ENCODE measurements at regions not wholly inside any gene's neighbourhood (a gene's known extent, or its start where the extent isn't known, plus 50 kb on each side); places are given as distances from the start of the nearest gene placed in this dataset.

- H3K4me1 ChIP-seq = peaks cover 6% of the 10 kb centered on the region
- no peak for TF ChIP-seq POLR2A (IDR thresholded peaks at IDR 0.05)
- TF ChIP-seq POLR2AphosphoS5 (IDR thresholded peaks at IDR 0.05) = no peak
- TF ChIP-seq, protein P1, sequence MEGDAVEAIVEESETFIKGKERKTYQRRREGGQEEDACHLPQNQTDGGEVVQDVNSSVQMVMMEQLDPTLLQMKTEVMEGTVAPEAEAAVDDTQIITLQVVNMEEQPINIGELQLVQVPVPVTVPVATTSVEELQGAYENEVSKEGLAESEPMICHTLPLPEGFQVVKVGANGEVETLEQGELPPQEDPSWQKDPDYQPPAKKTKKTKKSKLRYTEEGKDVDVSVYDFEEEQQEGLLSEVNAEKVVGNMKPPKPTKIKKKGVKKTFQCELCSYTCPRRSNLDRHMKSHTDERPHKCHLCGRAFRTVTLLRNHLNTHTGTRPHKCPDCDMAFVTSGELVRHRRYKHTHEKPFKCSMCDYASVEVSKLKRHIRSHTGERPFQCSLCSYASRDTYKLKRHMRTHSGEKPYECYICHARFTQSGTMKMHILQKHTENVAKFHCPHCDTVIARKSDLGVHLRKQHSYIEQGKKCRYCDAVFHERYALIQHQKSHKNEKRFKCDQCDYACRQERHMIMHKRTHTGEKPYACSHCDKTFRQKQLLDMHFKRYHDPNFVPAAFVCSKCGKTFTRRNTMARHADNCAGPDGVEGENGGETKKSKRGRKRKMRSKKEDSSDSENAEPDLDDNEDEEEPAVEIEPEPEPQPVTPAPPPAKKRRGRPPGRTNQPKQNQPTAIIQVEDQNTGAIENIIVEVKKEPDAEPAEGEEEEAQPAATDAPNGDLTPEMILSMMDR (IDR thresholded peaks at IDR 0.05) = no peak
- no peak for TF ChIP-seq EP300 (IDR thresholded peaks at IDR 0.05)
- 100% methylated on average over 2 of the region's 2 CpGs for WGBS
Measured at GRCh38 chr5:126107381-126107780, 315.8 kb upstream of the GRAMD2B start.

DNA sequence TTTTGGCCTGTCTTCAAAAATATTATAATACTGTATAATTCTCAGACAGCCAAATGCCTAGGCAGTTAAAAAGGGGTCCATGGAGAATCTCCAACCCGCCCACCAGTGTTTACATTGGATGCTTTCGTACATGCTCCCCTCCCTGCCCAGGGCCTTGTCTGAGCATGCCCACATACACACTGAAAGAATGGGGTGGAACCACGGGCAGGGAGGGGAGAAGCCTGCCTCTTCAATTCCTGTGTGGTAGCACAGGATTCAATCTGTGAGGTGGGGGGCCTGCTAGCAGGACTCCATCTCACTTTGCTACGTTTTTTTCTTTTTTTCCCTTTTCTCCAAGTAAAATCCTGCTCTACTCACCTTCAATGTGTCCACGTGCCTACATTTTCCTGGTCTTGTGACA is 314.7 kb upstream of the GRAMD2B start:
- H3K36me3 ChIP-seq = no peaks in the 10 kb centered on the region
- TF ChIP-seq POLR2A (IDR thresholded peaks at IDR 0.05) = no peak
- TF ChIP-seq, protein P1 (IDR thresholded peaks at IDR 0.05) = no peak
- no peak for TF ChIP-seq EP300 (IDR thresholded peaks at IDR 0.05)
- TF ChIP-seq POLR2AphosphoS5 (IDR thresholded peaks at IDR 0.05) = no peak
- DNase-seq (ENCODE audit: low spot score in 2 of 2) = no peak
- H3K4me1 ChIP-seq = peaks cover 6% of the 10 kb centered on the region
- 56% methylated on average over 5 of the region's 5 CpGs for WGBS
- no peaks in the 10 kb centered on the region for H3K9me3 ChIP-seq
- no peaks in the 10 kb centered on the region for H3K27me3 ChIP-seq
- no peak overlapping the region for H3K4me3 ChIP-seq
- H3K27ac ChIP-seq = no peak overlapping the region

More at GRCh38 chr5:126107381-126107780, 315.8 kb upstream of the GRAMD2B start:
- Histone ChIP-seq H3K27me3 (no peaks in the 10 kb centered on the region), H3K36me3 (no peaks in the 10 kb centered on the region), H3K27ac (no peak overlapping the region), H3K9me3 (no peaks in the 10 kb centered on the region), H3K4me3 (no peak overlapping the region)
- no peak for DNase-seq (ENCODE audit: low spot score in 2 of 2)

- no peak overlapping the region for H3K27ac ChIP-seq
Measured at GRCh38 chr5:126115059-126115629, 308.1 kb upstream of the GRAMD2B start.

GRCh38 chr5:126117044-126117443 is 306.2 kb upstream of the GRAMD2B start:
- TF ChIP-seq, protein P1 (IDR thresholded peaks at IDR 0.05) = no peak
- no peak for TF ChIP-seq EP300 (IDR thresholded peaks at IDR 0.05)
- no peak for TF ChIP-seq POLR2A (IDR thresholded peaks at IDR 0.05)
- TF ChIP-seq POLR2AphosphoS5 (IDR thresholded peaks at IDR 0.05) = no peak
- H3K27me3 ChIP-seq = no peaks in the 10 kb centered on the region
- H3K9me3 ChIP-seq = no peaks in the 10 kb centered on the region
- no peaks in the 10 kb centered on the region for H3K36me3 ChIP-seq
- 45% methylated on average over 1 of the region's 1 CpG for WGBS
- DNase-seq (ENCODE audit: low spot score in 2 of 2) = no peak
- no peaks in the 10 kb centered on the region for H3K4me1 ChIP-seq
- no peak overlapping the region for H3K27ac ChIP-seq
- no peak overlapping the region for H3K4me3 ChIP-seq

More at GRCh38 chr5:126115059-126115629, 308.1 kb upstream of the GRAMD2B start:
- TF ChIP-seq POLR2A (IDR thresholded peaks at IDR 0.05) = no peak
- no peak for TF ChIP-seq EP300 (IDR thresholded peaks at IDR 0.05)
- no peak for TF ChIP-seq POLR2AphosphoS5 (IDR thresholded peaks at IDR 0.05)
- TF ChIP-seq, protein P1 (IDR thresholded peaks at IDR 0.05) = no peak
- Histone ChIP-seq H3K4me3 (no peak overlapping the region), H3K9me3 (no peaks in the 10 kb centered on the region), H3K4me1 (no peaks in the 10 kb centered on the region), H3K27me3 (no peaks in the 10 kb centered on the region), H3K36me3 (no peaks in the 10 kb centered on the region)
- WGBS = 59% methylated on average over 2 of the region's 2 CpGs
- DNase-seq (ENCODE audit: low spot score in 2 of 2) = no peak

DNA sequence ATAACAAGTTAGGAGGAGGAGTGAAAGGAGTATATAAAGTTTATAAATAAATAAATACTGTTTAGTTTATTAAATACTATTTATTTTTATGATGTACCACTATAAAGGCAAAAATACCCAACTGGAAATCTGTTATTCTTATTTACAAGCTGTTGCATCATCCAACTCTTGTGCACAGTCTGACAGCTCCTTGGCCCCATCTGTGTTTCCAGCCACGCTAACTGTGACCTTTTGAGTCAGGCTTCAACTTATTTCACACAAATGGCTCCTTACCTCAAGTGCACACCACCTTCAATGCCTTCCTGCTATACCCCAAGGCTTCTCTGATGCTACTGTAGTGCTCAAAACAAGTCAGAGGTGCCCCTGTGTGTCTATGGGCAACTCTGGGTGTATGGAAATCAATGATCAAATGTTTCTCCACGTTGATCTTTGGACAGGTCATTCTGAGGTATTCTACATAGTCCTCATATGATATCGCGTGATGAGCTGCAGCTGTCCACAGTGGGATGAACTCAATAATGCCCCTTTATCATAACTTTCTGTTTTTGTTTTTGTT is 303.2 kb upstream of the GRAMD2B start:
- Histone ChIP-seq H3K27ac (no peak overlapping the region), H3K4me3 (no peak overlapping the region), H3K27me3 (no peaks in the 10 kb centered on the region), H3K9me3 (no peaks in the 10 kb centered on the region), H3K4me1 (no peaks in the 10 kb centered on the region), H3K36me3 (no peaks in the 10 kb centered on the region)
- TF ChIP-seq EP300 (IDR thresholded peaks at IDR 0.05) (no peak), POLR2AphosphoS5 (IDR thresholded peaks at IDR 0.05) (no peak), POLR2A (IDR thresholded peaks at IDR 0.05) (no peak)
- TF ChIP-seq, protein P1 (IDR thresholded peaks at IDR 0.05) = no peak
- no peak for DNase-seq (ENCODE audit: low spot score in 2 of 2)
- WGBS = 92% methylated on average over 4 of the region's 4 CpGs

Data from suprapubic skin (tissue), 4 donors.